Keratinocyte (primary cell): ENCODE measurements at regions not wholly inside any gene's neighbourhood (a gene's known extent, or its start where the extent isn't known, plus 50 kb on each side); places are given as distances from the start of the nearest gene placed in this dataset.

Source experiments
- DNase-seq: peaks from one replicate; pipeline ENCODE4 v3.0.0-alpha.2; 2011; ENCODE audit warnings: low read depth, missing footprints, low spot score
- FAIRE-seq: peaks from 2 replicates; lab custom pipeline; 2011; peaks lifted over from hg19 to GRCh38; lab: Jason Lieb, UNC
- H2AFZ ChIP-seq: 2 replicates; pipeline ENCODE4 v1.6.0; 2012; ENCODE audit warnings: low read length, control low read depth, inconsistent platforms; ENCODE audit not compliant: control insufficient read depth
- H3K27ac ChIP-seq: 2 replicates; pipeline ENCODE4 v1.5.1; 2011; ENCODE audit warnings: low read length; ENCODE audit not compliant: control insufficient read depth, insufficient read depth
- H3K27me3 ChIP-seq: 3 replicates; pipeline ENCODE4 v1.6.0; 2011; ENCODE audit warnings: low read length; ENCODE audit not compliant: control insufficient read depth, insufficient read depth; ENCODE audit errors: extremely low read depth
- H3K36me3 ChIP-seq, 2 experiments: 2 replicates in 1 of 2; 3 replicates in 1 of 2; pipeline ENCODE4 v1.5.1; 2011; ENCODE audit warnings: low read length in 2 of 2, mild to moderate bottlenecking in 1 of 2; ENCODE audit not compliant: control insufficient read depth in 2 of 2, insufficient read depth in 2 of 2; ENCODE audit errors: extremely low read depth in 1 of 2
- H3K4me1 ChIP-seq: 3 replicates; pipeline ENCODE4 v1.5.1; 2011; ENCODE audit warnings: low read length; ENCODE audit not compliant: control insufficient read depth, insufficient read depth; ENCODE audit errors: extremely low read depth
- H3K4me2 ChIP-seq: 3 replicates; pipeline ENCODE4 v1.6.0; 2011; ENCODE audit warnings: low read depth, low read length; ENCODE audit not compliant: control insufficient read depth, insufficient read depth; ENCODE audit errors: extremely low read depth
- H3K4me3 ChIP-seq, 3 experiments: fragments of 200-600 bp in 1 of 3; sonication (generic) in 1 of 3; 2 replicates in 2 of 3; 3 replicates in 1 of 3; pipeline ENCODE4 v1.5.1; 2011 to 2016; ENCODE audit warnings: low read length in 3 of 3, mild to moderate bottlenecking in 3 of 3, control low read depth in 2 of 3, inconsistent platforms in 1 of 3, low read depth in 1 of 3, mixed read lengths in 1 of 3, mixed run types in 1 of 3, moderate library complexity in 1 of 3; ENCODE audit not compliant: control insufficient read depth in 2 of 3, insufficient read depth in 2 of 3; ENCODE audit errors: extremely low read depth in 1 of 3
- H3K79me2 ChIP-seq: 2 replicates; pipeline ENCODE4 v1.6.0; 2012; ENCODE audit warnings: low read length; ENCODE audit not compliant: control insufficient read depth, insufficient read depth
- H3K9ac ChIP-seq: 3 replicates; pipeline ENCODE4 v1.6.0; 2011; ENCODE audit warnings: low read length; ENCODE audit not compliant: control insufficient read depth, insufficient read depth; ENCODE audit errors: extremely low read depth
- H3K9me1 ChIP-seq: 3 replicates; pipeline ENCODE4 v1.6.0; 2011; ENCODE audit warnings: low read length; ENCODE audit not compliant: control insufficient read depth, insufficient read depth; ENCODE audit errors: extremely low read depth
- H3K9me3 ChIP-seq: 2 replicates; pipeline ENCODE4 v1.5.1; 2012; ENCODE audit warnings: low read depth, low read length; ENCODE audit not compliant: control insufficient read depth
- H4K20me1 ChIP-seq: 3 replicates; pipeline ENCODE4 v1.6.0; 2011; ENCODE audit warnings: low read length; ENCODE audit not compliant: control insufficient read depth, insufficient read depth; ENCODE audit errors: extremely low read depth
- EZH2 ChIP-seq: IDR thresholded peaks from one replicate; pipeline ENCODE4 v1.6.1; 2012; ENCODE audit warnings: inconsistent platforms, mild to moderate bottlenecking, low read length, moderate library complexity
- dilution Hi-C: fragments of 300-500 bp; cut with MboI; formaldehyde crosslinking; loops from one replicate; pipeline ENCODE4 v1.7.0; 2020; ENCODE audit warnings: low sequenced_read_pairs; ENCODE audit not compliant: extremely low pct_ligation_motif_present
- TF ChIP-seq, protein P1 (sequence below), 3 experiments: IDR thresholded peaks in 1 of 3; conservative IDR thresholded peaks in 1 of 3; optimal IDR thresholded peaks in 1 of 3; 2 replicates in 2 of 3; 3 replicates in 1 of 3; pipeline versions ENCODE3 to v1.5.1; 2011; ENCODE audit warnings: low read length in 3 of 3, mild to moderate bottlenecking in 3 of 3, moderate library complexity in 2 of 3, control low read depth in 1 of 3, inconsistent platforms in 1 of 3; ENCODE audit not compliant: insufficient read depth in 2 of 3; ENCODE audit errors: extremely low read depth in 1 of 3

DNA sequence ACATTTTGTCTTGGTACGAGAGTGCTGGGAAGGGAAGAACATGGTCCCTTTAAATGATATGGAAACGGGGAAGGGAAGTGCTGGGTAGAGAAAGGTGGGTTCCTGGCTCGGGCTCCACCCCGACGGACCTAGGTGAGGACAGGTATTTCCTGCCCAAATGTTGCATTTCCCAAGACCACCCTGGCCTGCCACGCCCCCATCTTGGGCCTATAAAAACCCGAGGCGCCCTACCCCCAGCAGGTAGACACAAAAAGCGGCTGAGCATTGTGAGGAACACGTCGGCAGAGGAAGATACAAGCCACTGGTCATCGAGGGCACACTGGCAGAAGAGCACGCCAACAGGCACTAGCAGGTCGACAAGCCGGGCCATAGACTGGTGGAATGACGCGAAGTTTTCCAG, 99.4 kb downstream of the AASDHPPT start:
- no peak overlapping the region for H3K27ac ChIP-seq
- H3K79me2 ChIP-seq: no peaks in the 10 kb centered on the region
- dilution Hi-C loops: no loop called here
- no peaks in the 10 kb centered on the region for H3K9me3 ChIP-seq
- no peak overlapping the region for H3K4me2 ChIP-seq
- DNase-seq (no peak), FAIRE-seq (no peak)
- H4K20me1 ChIP-seq: no peaks in the 10 kb centered on the region
- H3K4me3 ChIP-seq: no peak overlapping the region
- H2AFZ ChIP-seq: no peak overlapping the region
- no peaks in the 10 kb centered on the region for H3K36me3 ChIP-seq
- H3K9me1 ChIP-seq: no peaks in the 10 kb centered on the region
- no peak overlapping the region for H3K9ac ChIP-seq
- H3K27me3 ChIP-seq: no peaks in the 10 kb centered on the region
- TF ChIP-seq, protein P1, sequence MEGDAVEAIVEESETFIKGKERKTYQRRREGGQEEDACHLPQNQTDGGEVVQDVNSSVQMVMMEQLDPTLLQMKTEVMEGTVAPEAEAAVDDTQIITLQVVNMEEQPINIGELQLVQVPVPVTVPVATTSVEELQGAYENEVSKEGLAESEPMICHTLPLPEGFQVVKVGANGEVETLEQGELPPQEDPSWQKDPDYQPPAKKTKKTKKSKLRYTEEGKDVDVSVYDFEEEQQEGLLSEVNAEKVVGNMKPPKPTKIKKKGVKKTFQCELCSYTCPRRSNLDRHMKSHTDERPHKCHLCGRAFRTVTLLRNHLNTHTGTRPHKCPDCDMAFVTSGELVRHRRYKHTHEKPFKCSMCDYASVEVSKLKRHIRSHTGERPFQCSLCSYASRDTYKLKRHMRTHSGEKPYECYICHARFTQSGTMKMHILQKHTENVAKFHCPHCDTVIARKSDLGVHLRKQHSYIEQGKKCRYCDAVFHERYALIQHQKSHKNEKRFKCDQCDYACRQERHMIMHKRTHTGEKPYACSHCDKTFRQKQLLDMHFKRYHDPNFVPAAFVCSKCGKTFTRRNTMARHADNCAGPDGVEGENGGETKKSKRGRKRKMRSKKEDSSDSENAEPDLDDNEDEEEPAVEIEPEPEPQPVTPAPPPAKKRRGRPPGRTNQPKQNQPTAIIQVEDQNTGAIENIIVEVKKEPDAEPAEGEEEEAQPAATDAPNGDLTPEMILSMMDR (optimal IDR thresholded peaks at IDR 0.05 in 1 of 3, IDR thresholded peaks at IDR 0.05 in 1 of 3, conservative IDR thresholded peaks at IDR 0.05 in 1 of 3; ENCODE audit: extremely low read depth in 1 of 3, insufficient read depth in 2 of 3, low read length in 3 of 3): no peak
- TF ChIP-seq EZH2: no peak
- H3K4me1 ChIP-seq: peaks cover 24% of the 10 kb centered on the region

DNA sequence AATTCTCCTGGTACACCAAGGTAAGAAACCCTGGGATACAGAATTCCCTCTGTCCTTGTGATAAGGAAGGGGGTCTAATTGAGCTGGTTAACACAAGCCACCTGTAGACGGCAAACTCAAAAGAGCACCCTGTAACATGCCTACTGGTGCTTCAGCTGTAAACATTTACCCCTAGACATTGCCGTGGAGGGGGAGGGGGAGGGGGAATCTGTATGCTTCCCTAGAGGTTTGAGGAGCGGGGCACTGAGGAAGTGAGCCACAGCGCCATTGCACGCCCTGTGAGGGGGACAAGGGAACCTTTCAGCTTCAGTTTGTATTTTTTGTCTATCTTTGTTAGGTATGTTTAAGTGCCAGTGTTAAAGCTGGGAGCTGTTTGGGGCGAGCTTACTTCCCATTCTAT, 99.8 kb downstream of the AASDHPPT start:
- Histone ChIP-seq H4K20me1 (no peaks in the 10 kb centered on the region), H3K4me2 (no peak overlapping the region), H3K36me3 (no peaks in the 10 kb centered on the region), H3K79me2 (no peaks in the 10 kb centered on the region), H3K9ac (no peak overlapping the region), H2AFZ (no peak overlapping the region), H3K27ac (no peak overlapping the region), H3K9me1 (no peaks in the 10 kb centered on the region), H3K27me3 (no peaks in the 10 kb centered on the region), H3K4me3 (no peak overlapping the region), H3K4me1 (peaks cover 23% of the 10 kb centered on the region), H3K9me3 (no peaks in the 10 kb centered on the region)
- TF ChIP-seq EZH2: no peak
- TF ChIP-seq, protein P1 (optimal IDR thresholded peaks at IDR 0.05 in 1 of 3, IDR thresholded peaks at IDR 0.05 in 1 of 3, conservative IDR thresholded peaks at IDR 0.05 in 1 of 3; ENCODE audit: extremely low read depth in 1 of 3, insufficient read depth in 2 of 3, low read length in 3 of 3): no peak
- FAIRE-seq (no peak), DNase-seq (no peak)
- dilution Hi-C loops: no loop called here
